Osteoblast (primary cell): ENCODE measurements at regions not wholly inside any gene's neighbourhood (a gene's known extent, or its start where the extent isn't known, plus 50 kb on each side); places are given as distances from the start of the nearest gene placed in this dataset.

ENCODE experiments used
- DNase-seq: peaks from one replicate; pipeline ENCODE4 v3.0.0; 2011; ENCODE audit warnings: low spot score, mixed read lengths; ENCODE audit not compliant: insufficient read length; ENCODE audit errors: missing footprints
- H2AFZ ChIP-seq: 2 replicates; pipeline ENCODE4 v1.6.0; 2011; ENCODE audit warnings: mild to moderate bottlenecking, low read length
- H3K27ac ChIP-seq: 2 replicates; pipeline ENCODE4 v1.5.1; 2011; ENCODE audit warnings: mild to moderate bottlenecking, low read depth, low read length, moderate library complexity
- H3K27me3 ChIP-seq: 2 replicates; pipeline ENCODE4 v1.6.0; 2012; ENCODE audit warnings: mild to moderate bottlenecking, control low read depth, inconsistent platforms, low read length, moderate library complexity; ENCODE audit not compliant: insufficient read depth
- H3K36me3 ChIP-seq: 2 replicates; pipeline ENCODE4 v1.5.1; 2011; ENCODE audit warnings: mild to moderate bottlenecking, low read length, control low read depth, moderate library complexity; ENCODE audit not compliant: insufficient read depth
- H3K4me1 ChIP-seq: 2 replicates; pipeline ENCODE4 v1.5.1; 2011; ENCODE audit warnings: mild to moderate bottlenecking, low read length, control low read depth, moderate library complexity; ENCODE audit not compliant: insufficient read depth
- H3K4me2 ChIP-seq: 2 replicates; pipeline ENCODE4 v1.6.0; 2011; ENCODE audit warnings: mild to moderate bottlenecking, low read length; ENCODE audit not compliant: insufficient read depth
- H3K4me3 ChIP-seq: fragments of 200-600 bp; sonication (generic); 3 replicates; pipeline ENCODE4 v1.5.1; 2012; ENCODE audit warnings: mild to moderate bottlenecking, low read length, inconsistent platforms; ENCODE audit not compliant: insufficient read depth
- H3K79me2 ChIP-seq: 2 replicates; pipeline ENCODE4 v1.6.0; 2012; ENCODE audit warnings: mild to moderate bottlenecking, low read length, control low read depth, inconsistent platforms; ENCODE audit not compliant: insufficient read depth
- H3K9me3 ChIP-seq: 2 replicates; pipeline ENCODE4 v1.5.1; 2011; ENCODE audit warnings: low read depth, low read length, control low read depth
- H4K20me1 ChIP-seq: 2 replicates; pipeline ENCODE4 v1.6.0; 2012; ENCODE audit warnings: mild to moderate bottlenecking, low read length, control low read depth; ENCODE audit not compliant: insufficient read depth
- TF ChIP-seq, protein P1 (sequence below): IDR thresholded peaks from 2 replicates; pipeline ENCODE4 v1.5.1; 2011; ENCODE audit warnings: mild to moderate bottlenecking, low read depth, low read length, moderate library complexity; ENCODE audit errors: extremely low read depth

DNA sequence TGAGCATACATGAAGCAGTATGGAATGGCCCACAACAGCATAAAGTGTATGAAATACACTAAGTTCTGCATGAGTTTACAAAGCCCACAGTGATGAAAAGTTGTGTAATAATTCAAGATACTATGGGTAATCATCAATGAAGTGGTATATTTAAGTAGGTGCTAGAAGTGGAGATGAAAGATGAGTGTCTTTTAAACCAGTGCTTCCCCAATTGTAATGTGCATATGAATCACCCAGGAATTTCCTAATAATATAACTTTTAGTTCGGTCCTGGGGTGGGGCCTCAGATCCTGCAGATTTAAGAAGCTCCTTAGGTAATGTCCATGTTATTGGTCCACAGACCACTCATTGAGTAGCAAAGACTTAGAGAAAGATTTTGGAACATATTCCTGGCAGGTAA, 184.9 kb downstream of the DUSP10 start:
- H3K27ac ChIP-seq, result no peak overlapping the region
- H3K36me3 ChIP-seq, result no peaks in the 10 kb centered on the region
- no peak overlapping the region for H2AFZ ChIP-seq
- no peaks in the 10 kb centered on the region for H3K4me1 ChIP-seq
- H3K4me3 ChIP-seq, result no peak overlapping the region
- no peaks in the 10 kb centered on the region for H3K27me3 ChIP-seq
- H4K20me1 ChIP-seq, result no peaks in the 10 kb centered on the region
- no peaks in the 10 kb centered on the region for H3K79me2 ChIP-seq
- DNase-seq, result peak; percentile 25
- H3K9me3 ChIP-seq, result no peaks in the 10 kb centered on the region
- TF ChIP-seq, protein P1, sequence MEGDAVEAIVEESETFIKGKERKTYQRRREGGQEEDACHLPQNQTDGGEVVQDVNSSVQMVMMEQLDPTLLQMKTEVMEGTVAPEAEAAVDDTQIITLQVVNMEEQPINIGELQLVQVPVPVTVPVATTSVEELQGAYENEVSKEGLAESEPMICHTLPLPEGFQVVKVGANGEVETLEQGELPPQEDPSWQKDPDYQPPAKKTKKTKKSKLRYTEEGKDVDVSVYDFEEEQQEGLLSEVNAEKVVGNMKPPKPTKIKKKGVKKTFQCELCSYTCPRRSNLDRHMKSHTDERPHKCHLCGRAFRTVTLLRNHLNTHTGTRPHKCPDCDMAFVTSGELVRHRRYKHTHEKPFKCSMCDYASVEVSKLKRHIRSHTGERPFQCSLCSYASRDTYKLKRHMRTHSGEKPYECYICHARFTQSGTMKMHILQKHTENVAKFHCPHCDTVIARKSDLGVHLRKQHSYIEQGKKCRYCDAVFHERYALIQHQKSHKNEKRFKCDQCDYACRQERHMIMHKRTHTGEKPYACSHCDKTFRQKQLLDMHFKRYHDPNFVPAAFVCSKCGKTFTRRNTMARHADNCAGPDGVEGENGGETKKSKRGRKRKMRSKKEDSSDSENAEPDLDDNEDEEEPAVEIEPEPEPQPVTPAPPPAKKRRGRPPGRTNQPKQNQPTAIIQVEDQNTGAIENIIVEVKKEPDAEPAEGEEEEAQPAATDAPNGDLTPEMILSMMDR, result no peak
- no peak overlapping the region for H3K4me2 ChIP-seq

DNA sequence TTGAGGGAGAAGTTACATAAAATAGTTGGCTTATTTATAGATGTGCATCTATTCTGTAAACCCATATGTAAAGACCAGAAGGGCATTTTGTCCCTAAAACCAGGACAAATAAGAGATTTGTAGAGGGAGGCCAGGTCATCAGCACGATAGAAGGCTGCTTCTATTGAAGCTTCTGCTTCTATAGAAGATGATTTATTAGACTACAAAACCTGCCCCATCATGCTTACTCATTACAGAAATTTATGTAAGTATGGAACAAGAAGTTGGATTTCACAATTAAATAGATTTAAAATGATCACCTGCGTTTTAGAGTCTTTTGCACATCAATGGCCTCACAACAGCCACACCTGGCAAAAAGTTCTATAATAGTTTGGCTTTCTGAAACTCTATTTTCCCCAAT, 183.5 kb downstream of the DUSP10 start:
- Histone ChIP-seq H3K36me3 (no peaks in the 10 kb centered on the region), H3K4me3 (no peak overlapping the region), H3K27ac (no peak overlapping the region), H4K20me1 (no peaks in the 10 kb centered on the region), H3K9me3 (no peaks in the 10 kb centered on the region), H3K4me2 (no peak overlapping the region), H2AFZ (no peak overlapping the region), H3K4me1 (no peaks in the 10 kb centered on the region), H3K27me3 (no peaks in the 10 kb centered on the region), H3K79me2 (no peaks in the 10 kb centered on the region)
- TF ChIP-seq, protein P1, result no peak
- DNase-seq, result no peak

DNA sequence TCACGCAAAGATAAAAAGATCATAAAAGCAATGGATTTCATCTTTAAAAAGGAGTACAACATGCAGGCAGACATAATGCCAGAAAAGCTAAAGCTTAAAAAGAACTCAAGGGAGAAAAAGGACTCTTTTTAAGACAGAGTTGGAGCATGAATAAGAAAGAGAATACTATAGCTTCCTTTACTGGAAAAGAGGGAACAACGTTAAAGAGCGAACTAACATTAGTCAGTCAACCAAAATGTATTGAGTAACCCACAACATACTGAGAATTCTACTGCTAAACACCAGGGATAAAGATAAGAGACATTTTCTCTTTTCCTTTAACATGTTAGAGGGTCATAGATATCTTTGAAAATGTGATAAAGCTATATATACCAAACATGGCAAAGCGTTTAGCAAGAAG, 182.0 kb downstream of the DUSP10 start:
- no peaks in the 10 kb centered on the region for H4K20me1 ChIP-seq
- H3K4me2 ChIP-seq, result no peak overlapping the region
- no peak overlapping the region for H2AFZ ChIP-seq
- TF ChIP-seq, protein P1, result no peak
- H3K79me2 ChIP-seq, result no peaks in the 10 kb centered on the region
- no peaks in the 10 kb centered on the region for H3K27me3 ChIP-seq
- no peak overlapping the region for H3K27ac ChIP-seq
- no peaks in the 10 kb centered on the region for H3K36me3 ChIP-seq
- H3K9me3 ChIP-seq, result no peaks in the 10 kb centered on the region
- no peaks in the 10 kb centered on the region for H3K4me1 ChIP-seq
- no peak overlapping the region for H3K4me3 ChIP-seq
- DNase-seq, result peak; percentile 41

DNA sequence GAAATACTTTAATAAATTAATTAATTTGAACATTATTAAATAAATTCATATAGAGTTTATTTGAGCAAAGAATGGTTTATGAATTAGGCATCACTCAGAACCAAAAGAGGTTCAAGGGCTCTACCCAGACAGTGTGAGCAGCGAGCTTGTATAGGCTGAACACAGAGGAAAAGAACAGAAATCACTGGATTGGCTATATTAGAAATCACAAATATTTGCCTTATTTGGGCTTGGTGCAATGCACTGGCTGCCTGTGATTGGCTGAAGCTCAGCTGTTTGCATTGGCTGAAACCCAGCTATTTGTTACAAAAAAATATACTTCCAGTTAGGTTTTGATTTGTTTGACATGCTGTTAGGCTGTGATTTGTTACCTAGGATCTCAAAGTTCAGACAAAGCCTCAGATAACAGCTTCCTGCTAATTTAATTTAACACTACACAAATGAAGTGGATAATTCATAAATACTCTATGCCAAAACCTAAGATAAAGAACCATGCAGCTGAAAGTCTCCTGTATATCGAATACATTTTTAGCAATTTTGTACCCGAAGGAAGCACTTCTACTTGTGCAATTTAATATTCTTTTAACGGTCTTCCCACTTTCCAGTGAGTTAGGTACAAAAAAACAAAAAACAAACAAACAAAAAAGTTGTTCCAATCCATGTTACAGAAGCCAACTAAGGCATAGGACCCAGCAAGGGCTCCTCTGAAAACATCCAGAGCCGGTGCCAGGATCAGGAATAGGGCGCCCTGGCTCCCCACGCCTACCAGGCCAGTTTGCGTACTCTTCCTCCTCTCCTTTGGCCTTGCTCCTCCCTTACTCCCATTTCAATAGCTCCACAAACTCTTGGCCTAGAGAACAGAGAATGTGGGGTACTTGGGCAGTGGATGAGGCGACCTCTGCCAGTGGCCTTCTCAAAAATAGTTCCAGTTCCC, 179.1 kb downstream of the DUSP10 start:
- no peaks in the 10 kb centered on the region for H3K36me3 ChIP-seq
- TF ChIP-seq, protein P1, result no peak
- H3K4me2 ChIP-seq, result no peak overlapping the region
- H4K20me1 ChIP-seq, result no peaks in the 10 kb centered on the region
- H2AFZ ChIP-seq, result no peak overlapping the region
- no peaks in the 10 kb centered on the region for H3K4me1 ChIP-seq
- no peaks in the 10 kb centered on the region for H3K79me2 ChIP-seq
- no peaks in the 10 kb centered on the region for H3K27me3 ChIP-seq
- peak; percentile 3 for DNase-seq
- no peak overlapping the region for H3K27ac ChIP-seq
- no peak overlapping the region for H3K4me3 ChIP-seq
- no peaks in the 10 kb centered on the region for H3K9me3 ChIP-seq
